GM12874 (cell line): ENCODE measurements at regions not wholly inside any gene's neighbourhood (a gene's known extent, or its start where the extent isn't known, plus 50 kb on each side); places are given as distances from the start of the nearest gene placed in this dataset.

Experiments used
- TF ChIP-seq, protein P1 (sequence below): IDR thresholded peaks from 2 replicates; pipeline ENCODE4 v1.5.1; 2011; ENCODE audit warnings: low read depth, mild to moderate bottlenecking, control low read depth, low read length, moderate library complexity; ENCODE audit not compliant: insufficient read depth

DNA sequence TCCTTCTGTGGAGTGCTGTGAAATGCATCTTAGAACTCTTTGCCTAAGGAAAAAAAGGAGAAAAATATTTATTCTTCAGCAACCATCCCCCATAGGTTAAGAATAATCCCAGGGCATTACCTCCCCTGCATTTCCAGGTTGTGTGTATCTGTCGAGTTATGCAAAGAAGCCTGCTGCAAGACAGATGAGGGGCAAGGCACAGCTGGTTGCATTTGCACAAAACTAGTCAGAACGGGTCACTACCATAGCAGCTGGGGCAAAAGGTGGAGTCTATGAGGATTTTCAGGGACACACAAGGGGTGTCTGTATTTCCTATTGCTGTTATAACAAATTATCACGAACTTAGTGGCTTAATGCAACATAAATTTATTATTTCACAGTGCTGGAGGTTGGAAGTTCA is 443.4 kb upstream of the C1orf87 start:
- TF ChIP-seq, protein P1, sequence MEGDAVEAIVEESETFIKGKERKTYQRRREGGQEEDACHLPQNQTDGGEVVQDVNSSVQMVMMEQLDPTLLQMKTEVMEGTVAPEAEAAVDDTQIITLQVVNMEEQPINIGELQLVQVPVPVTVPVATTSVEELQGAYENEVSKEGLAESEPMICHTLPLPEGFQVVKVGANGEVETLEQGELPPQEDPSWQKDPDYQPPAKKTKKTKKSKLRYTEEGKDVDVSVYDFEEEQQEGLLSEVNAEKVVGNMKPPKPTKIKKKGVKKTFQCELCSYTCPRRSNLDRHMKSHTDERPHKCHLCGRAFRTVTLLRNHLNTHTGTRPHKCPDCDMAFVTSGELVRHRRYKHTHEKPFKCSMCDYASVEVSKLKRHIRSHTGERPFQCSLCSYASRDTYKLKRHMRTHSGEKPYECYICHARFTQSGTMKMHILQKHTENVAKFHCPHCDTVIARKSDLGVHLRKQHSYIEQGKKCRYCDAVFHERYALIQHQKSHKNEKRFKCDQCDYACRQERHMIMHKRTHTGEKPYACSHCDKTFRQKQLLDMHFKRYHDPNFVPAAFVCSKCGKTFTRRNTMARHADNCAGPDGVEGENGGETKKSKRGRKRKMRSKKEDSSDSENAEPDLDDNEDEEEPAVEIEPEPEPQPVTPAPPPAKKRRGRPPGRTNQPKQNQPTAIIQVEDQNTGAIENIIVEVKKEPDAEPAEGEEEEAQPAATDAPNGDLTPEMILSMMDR, result no peak

DNA sequence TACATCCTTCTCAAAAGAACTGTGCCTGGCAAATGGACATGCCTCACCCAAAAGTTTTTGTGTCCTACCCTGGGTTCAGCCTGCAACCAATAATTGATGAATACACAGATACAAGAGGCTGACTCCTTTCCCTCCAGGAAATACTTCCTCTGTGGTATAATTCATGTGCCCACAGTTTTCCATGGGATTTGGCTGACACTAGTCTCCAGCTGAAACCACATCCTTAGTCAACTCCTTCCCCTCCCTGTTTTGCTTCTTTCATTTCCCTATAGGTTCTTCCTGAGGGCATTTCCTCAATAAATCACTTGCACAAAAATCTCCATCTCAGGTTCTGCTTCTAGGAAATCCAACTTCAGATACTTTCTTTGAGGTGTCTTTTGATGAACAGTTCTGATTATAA is 436.6 kb upstream of the C1orf87 start:
- TF ChIP-seq, protein P1, result no peak

DNA sequence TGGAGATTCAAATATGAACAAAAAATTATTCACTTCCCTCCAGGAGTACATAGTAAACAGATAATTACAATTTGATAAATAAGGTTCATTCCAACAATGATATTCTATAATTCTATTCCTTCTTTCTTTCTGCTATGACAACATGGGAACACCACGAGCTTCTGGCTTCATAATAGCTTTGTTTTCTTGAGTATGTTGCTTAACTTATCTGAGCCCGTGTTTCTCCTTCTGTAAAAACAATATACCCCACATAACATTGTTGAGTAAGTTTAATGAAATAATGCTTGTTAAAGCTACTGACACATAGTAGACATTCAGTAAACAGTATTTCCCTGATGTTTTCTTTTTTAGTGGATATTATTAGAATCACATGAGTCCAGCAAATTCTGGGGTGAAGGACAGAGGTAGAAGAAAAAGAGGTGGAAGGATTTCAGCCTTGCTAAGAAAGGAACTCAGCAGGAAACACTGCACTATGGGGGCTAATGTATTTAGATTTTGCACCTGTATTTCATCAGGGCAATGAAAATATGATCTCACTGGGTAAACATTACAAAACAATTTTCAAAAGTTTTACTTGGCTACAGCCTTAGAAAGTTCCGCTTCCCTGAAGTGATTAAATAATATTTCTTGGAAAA is 430.8 kb upstream of the C1orf87 start:
- TF ChIP-seq, protein P1, result no peak

DNA sequence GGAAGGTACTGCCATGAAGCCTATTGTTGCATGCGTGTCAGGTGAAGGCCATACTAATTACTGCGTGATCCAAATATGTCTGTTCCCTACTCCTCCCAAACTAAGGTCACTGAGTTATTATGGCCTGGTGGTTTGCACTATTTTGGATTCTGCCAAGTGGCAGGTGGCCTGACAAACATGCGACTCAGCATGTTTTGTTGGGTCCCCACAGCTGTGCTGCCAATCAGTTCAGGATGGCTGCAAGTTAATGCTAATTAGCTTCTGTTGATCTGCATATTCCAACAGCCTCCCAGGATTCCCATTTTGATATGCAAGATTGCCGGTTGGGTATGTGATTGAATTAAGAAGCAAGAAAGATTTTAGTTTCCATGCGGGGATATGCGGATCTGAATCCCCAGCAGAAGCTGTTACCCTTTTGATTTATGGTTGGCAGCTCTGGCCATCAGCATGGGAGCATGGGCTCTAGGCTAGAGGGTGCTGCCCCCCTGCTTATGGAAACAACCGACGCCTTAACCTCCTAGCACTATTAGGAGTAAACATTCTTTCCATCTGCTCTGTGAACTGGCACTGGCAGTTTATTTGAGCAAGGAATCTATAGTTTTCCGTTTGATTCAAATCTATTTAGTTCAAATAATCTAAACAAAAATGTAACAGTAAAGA is 429.8 kb upstream of the C1orf87 start:
- TF ChIP-seq, protein P1, result no peak

DNA sequence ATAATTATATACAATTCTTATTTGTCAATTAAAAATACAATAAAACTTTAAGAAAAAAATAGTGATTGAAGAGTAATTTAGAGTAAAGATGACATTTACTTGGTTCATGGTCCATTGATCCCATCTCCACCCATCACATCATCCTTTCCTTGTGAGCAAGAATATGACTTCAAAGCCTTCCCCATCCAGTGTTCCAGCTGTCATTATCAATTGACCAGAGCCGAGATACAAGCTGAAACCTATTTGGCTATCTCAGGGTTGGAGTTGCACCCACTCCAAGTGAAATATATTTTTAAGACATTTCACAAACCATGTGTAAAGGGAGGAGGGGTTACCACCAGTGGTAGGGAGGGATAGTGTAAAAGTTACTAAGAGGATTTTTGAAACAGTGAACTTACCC is 428.9 kb upstream of the C1orf87 start:
- TF ChIP-seq, protein P1, result no peak

DNA sequence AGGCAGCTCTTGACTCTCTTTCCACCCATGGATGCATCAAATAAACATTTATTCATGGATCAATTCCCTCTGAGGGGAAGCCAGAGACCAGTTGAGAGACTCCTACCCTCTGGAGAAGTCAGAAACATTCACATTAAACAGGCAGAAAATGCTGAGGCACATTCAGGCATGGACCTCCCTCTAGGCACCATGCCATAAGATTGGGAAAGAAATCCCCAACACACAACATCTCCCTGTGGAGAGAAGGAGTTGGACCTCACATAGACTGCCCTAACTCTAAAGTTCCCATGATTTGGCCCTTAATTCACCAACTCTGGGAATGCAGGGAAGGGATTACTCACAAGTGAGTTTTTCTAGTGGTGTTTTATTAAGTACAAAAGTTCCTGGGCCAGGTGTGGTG is 415.3 kb upstream of the C1orf87 start:
- TF ChIP-seq, protein P1, result no peak

DNA sequence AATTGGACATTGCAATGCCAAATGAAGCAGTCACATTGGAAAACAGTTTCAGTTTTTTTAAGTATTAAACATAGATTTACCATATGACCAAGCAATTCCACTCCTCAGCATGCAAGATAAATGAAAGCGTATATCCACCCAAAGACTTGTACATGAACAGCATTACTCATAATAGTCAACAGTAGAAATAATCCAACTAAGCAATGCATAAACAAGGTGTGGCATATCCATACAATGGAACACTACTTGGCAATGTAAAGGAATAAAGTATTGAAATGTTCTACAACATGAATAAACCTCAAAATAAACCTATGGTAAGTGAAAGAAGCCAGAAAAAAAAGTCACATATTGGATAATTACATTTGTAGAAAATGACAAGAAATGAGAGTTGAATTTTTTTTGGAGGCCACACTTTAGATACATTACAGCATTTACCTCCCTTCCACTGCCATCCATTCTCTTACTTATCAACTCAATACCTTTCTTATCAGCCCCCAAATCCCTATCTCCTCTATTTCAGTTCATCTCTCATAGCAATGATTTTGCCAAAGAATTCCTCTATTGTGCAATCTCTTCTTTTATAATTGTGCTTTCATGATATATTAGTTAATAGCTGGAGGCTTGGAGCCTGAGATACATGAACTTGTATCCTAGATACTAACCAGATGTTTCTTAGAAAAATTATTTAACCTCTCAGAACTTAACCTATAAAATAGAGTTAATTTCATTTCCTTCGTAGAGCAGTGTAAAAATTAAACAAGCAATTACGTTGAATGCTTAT is 414.2 kb upstream of the C1orf87 start:
- TF ChIP-seq, protein P1, result no peak
